HEK293T (cell line): ENCODE measurements at regions not wholly inside any gene's neighbourhood (a gene's known extent, or its start where the extent isn't known, plus 50 kb on each side); places are given as distances from the start of the nearest gene placed in this dataset.

Source experiments
- CTCF ChIA-PET: fragments of 350-600 bp; formaldehyde crosslinking; extraction: SDS; loops from one replicate; lab custom pipeline; 2021; ENCODE audit warnings: antibody characterized with exemption, inconsistent platforms; lab: Yijun Ruan, JAX
- POLR2A ChIA-PET: fragments of 350-600 bp; formaldehyde crosslinking; extraction: SDS; loops from one replicate; lab custom pipeline; 2020; ENCODE audit warnings: antibody characterized with exemption, inconsistent platforms; lab: Yijun Ruan, JAX
- DNase-seq: peaks from one replicate; pipeline ENCODE4 v3.0.0; 2012; ENCODE audit warnings: mixed read lengths; ENCODE audit errors: extremely low spot score
- ARNT ChIP-seq: fragments of 450-650 bp; IDR thresholded peaks from 2 replicates; pipeline ENCODE4 v1.6.1; 2017; ENCODE audit warnings: mild to moderate bottlenecking
- BHLHE40 ChIP-seq: fragments of 450-650 bp; IDR thresholded peaks from 2 replicates; pipeline ENCODE4 v1.6.1; 2016; ENCODE audit warnings: mild to moderate bottlenecking, moderate library complexity, borderline replicate concordance
- CTBP1 ChIP-seq: fragments of 450-650 bp; IDR thresholded peaks from 2 replicates; pipeline ENCODE4 v1.6.1; 2016; ENCODE audit warnings: borderline replicate concordance
- ELF4 ChIP-seq: fragments of 450-650 bp; IDR thresholded peaks from 2 replicates; pipeline ENCODE4 v1.6.1; 2017; ENCODE audit warnings: antibody characterized with exemption
- FOXA1 ChIP-seq: fragments of 450-650 bp; IDR thresholded peaks from 2 replicates; pipeline ENCODE4 v1.6.1; 2016; ENCODE audit warnings: mild to moderate bottlenecking
- FOXK2 ChIP-seq: fragments of 450-650 bp; IDR thresholded peaks from 2 replicates; pipeline ENCODE4 v1.6.1; 2016; ENCODE audit warnings: mild to moderate bottlenecking
- FOXM1 ChIP-seq: fragments of 450-650 bp; IDR thresholded peaks from 2 replicates; pipeline ENCODE4 v1.6.1; 2017; ENCODE audit warnings: mild to moderate bottlenecking, borderline replicate concordance
- HDGF ChIP-seq: fragments of 450-650 bp; IDR thresholded peaks from 2 replicates; pipeline ENCODE4 v1.6.1; 2017; ENCODE audit warnings: antibody characterized with exemption, borderline replicate concordance
- L3MBTL2 ChIP-seq: fragments of 450-650 bp; conservative IDR thresholded peaks from 2 replicates; pipeline ENCODE4 v1.6.1; 2016; ENCODE audit warnings: mild to moderate bottlenecking
- LEF1 ChIP-seq: fragments of 450-650 bp; IDR thresholded peaks from 2 replicates; pipeline ENCODE4 v1.6.1; 2017; ENCODE audit warnings: mild to moderate bottlenecking, borderline replicate concordance
- NFRKB ChIP-seq: fragments of 450-650 bp; IDR thresholded peaks from 2 replicates; pipeline ENCODE4 v1.6.1; 2016; ENCODE audit warnings: mild to moderate bottlenecking, moderate library complexity
- SP1 ChIP-seq: fragments of 450-650 bp; IDR thresholded peaks from 2 replicates; pipeline ENCODE4 v1.6.1; 2017
- SUZ12 ChIP-seq: fragments of 450-650 bp; IDR thresholded peaks from 2 replicates; pipeline ENCODE4 v1.6.1; 2016; ENCODE audit warnings: mild to moderate bottlenecking
- TARDBP ChIP-seq: fragments of 450-650 bp; IDR thresholded peaks from 2 replicates; pipeline ENCODE4 v1.6.1; 2016
- ZNF384 ChIP-seq: fragments of 450-650 bp; IDR thresholded peaks from 2 replicates; pipeline ENCODE4 v1.6.1; 2016
- TF ChIP-seq, protein P1 (sequence below): fragments of 450-650 bp; IDR thresholded peaks from 2 replicates; pipeline ENCODE4 v1.6.1; 2016

DNA sequence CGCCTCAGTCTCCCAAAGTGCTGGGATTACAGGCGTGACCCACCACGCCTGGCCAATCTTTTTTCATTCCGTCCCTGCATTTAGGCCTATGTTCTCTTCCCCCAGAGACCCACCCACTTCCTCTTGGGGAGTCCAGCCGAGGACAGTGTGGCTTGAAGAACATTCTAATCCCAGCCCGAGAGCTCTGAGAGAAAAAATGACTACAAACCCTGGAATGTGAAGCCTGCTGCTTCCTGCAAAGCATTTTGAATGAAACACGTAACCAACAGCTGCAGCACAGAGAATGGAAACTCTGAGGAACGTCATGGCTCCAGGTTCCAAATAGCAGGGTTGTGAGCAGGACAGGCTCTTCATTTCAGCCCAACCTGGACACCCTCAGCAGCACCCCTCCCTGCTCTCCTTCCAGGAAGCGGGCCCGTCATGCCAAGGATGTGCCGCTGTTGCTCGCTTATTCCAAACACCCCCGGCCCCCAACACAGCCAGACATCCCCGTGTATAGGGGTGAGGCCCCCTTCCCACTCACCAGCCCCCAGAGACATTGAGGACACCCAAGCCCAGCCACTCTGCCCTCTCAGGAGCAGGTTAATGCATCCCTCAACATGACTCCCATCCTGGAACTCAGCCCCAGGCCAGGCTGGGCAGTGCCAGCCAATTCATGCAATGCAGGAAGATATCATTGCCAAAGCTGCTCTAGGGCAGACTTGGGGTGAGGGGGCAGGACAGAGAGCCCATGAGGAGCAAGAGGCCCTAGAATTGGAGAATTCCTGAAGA lies 139.8 kb downstream of the ZFP36L2 start:
- no peak for TF ChIP-seq SP1
- no peak for TF ChIP-seq NFRKB
- TF ChIP-seq BHLHE40, result no peak
- TF ChIP-seq TARDBP, result no peak
- no peak for TF ChIP-seq FOXK2
- TF ChIP-seq FOXA1, result no peak
- CTCF ChIA-PET, result no interaction called here
- no peak for DNase-seq
- POLR2A ChIA-PET, result no interaction called here

- CTCF ChIA-PET, result no interaction called here
Observed at GRCh38 chr2:43085929-43086328, 140.5 kb downstream of the ZFP36L2 start.

GRCh38 chr2:43085505-43085904 lies 140.9 kb downstream of the ZFP36L2 start:
- no peak for DNase-seq
- TF ChIP-seq BHLHE40 (no peak), ARNT (no peak), ELF4 (no peak)
- CTCF ChIA-PET, result no interaction called here
- POLR2A ChIA-PET, result no interaction called here

More at GRCh38 chr2:43085929-43086328, 140.5 kb downstream of the ZFP36L2 start:
- POLR2A ChIA-PET, result no interaction called here
- no peak for TF ChIP-seq FOXA1
- no peak for TF ChIP-seq NFRKB
- TF ChIP-seq FOXM1, result no peak
- no peak for TF ChIP-seq SUZ12
- TF ChIP-seq, protein P1, sequence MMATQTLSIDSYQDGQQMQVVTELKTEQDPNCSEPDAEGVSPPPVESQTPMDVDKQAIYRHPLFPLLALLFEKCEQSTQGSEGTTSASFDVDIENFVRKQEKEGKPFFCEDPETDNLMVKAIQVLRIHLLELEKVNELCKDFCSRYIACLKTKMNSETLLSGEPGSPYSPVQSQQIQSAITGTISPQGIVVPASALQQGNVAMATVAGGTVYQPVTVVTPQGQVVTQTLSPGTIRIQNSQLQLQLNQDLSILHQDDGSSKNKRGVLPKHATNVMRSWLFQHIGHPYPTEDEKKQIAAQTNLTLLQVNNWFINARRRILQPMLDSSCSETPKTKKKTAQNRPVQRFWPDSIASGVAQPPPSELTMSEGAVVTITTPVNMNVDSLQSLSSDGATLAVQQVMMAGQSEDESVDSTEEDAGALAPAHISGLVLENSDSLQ, result no peak
- no peak for TF ChIP-seq ELF4
- no peak for TF ChIP-seq BHLHE40
- no peak for TF ChIP-seq FOXK2
- no peak for TF ChIP-seq ARNT
- TF ChIP-seq ZNF384, result no peak
- no peak for TF ChIP-seq LEF1
- TF ChIP-seq HDGF, result no peak
- no peak for TF ChIP-seq SP1
- TF ChIP-seq TARDBP, result no peak
- TF ChIP-seq CTBP1, result no peak
- DNase-seq, result no peak

- POLR2A ChIA-PET, result no interaction called here
- TF ChIP-seq, protein P1, result no peak
- TF ChIP-seq ARNT (no peak), ZNF384 (no peak), LEF1 (no peak), SUZ12 (no peak), TARDBP (no peak), FOXK2 (no peak), FOXM1 (no peak), HDGF (no peak), NFRKB (no peak), SP1 (no peak), BHLHE40 (no peak), FOXA1 (no peak), CTBP1 (no peak), L3MBTL2 (no peak), ELF4 (no peak)
- CTCF ChIA-PET, result no interaction called here
- DNase-seq, result no peak
Observed at GRCh38 chr2:43084699-43085091, 141.7 kb downstream of the ZFP36L2 start.

GRCh38 chr2:43083710-43084698 lies 142.4 kb downstream of the ZFP36L2 start:
- no peak for TF ChIP-seq ZNF384
- TF ChIP-seq FOXK2, result no peak
- TF ChIP-seq TARDBP, result no peak
- TF ChIP-seq ARNT, result no peak
- TF ChIP-seq, protein P1, result no peak
- no peak for TF ChIP-seq CTBP1
- TF ChIP-seq SP1, result no peak
- TF ChIP-seq FOXM1, result no peak
- no peak for TF ChIP-seq L3MBTL2
- TF ChIP-seq LEF1, result no peak
- TF ChIP-seq HDGF, result no peak
- TF ChIP-seq BHLHE40, result no peak
- TF ChIP-seq NFRKB, result no peak
- no peak for TF ChIP-seq SUZ12
- TF ChIP-seq FOXA1, result no peak
- TF ChIP-seq ELF4, result no peak
- CTCF ChIA-PET, result interaction anchor here (0.7 kb wide), 1 partner anchor 184 kb away, joined by 3 read pairs; no protein-coding TSS in a partner anchor
- no peak for DNase-seq
- POLR2A ChIA-PET, result no interaction called here
